SU-DHL-6 (cell line): ENCODE measurements at regions not wholly inside any gene's neighbourhood (a gene's known extent, or its start where the extent isn't known, plus 50 kb on each side); places are given as distances from the start of the nearest gene placed in this dataset.
"Not testable (repeated sequence)": the region's sequence is repeated elsewhere in the genome, so short reads cannot be mapped to it uniquely, and the experiment has no call there.

Experiments
- H2AFZ ChIP-seq: fragments of 200-600 bp; sonication (generic); 2 replicates; pipeline ENCODE4 v1.6.1; 2014; ENCODE audit warnings: low read depth, mild to moderate bottlenecking, moderate library complexity, mixed read lengths, antibody characterized with exemption, low read length; ENCODE audit not compliant: severe bottlenecking
- H3F3A ChIP-seq: fragments of 200-600 bp; shearing (Covaris generic); 2 replicates; pipeline ENCODE4 v1.6.0; 2016; ENCODE audit warnings: antibody characterized with exemption, mild to moderate bottlenecking; ENCODE audit not compliant: insufficient read depth
- H3K27ac ChIP-seq: fragments of 200-600 bp; sonication (generic); 2 replicates; pipeline ENCODE4 v1.5.1; 2016; ENCODE audit warnings: low read depth, mild to moderate bottlenecking, low read length, moderate library complexity, mixed read lengths
- H3K27me3 ChIP-seq: fragments of 200-600 bp; sonication (generic), shearing (Covaris generic); 2 replicates; pipeline ENCODE4 v1.6.0; 2014; ENCODE audit warnings: mild to moderate bottlenecking, low read length
- H3K36me3 ChIP-seq: fragments of 200-600 bp; sonication (generic); 2 replicates; pipeline ENCODE4 v1.6.1; 2014; ENCODE audit warnings: mild to moderate bottlenecking, low read length, mixed read lengths
- H3K4me2 ChIP-seq: fragments of 300-600, 200-600 bp; shearing (Covaris generic), sonication (generic); 2 replicates; pipeline ENCODE4 v1.6.0; 2014; ENCODE audit warnings: low read length, low read depth, mild to moderate bottlenecking; ENCODE audit not compliant: poor library complexity, severe bottlenecking
- H3K4me3 ChIP-seq: fragments of 200-600 bp; sonication (generic); 2 replicates; pipeline ENCODE4 v1.5.1; 2014; ENCODE audit warnings: antibody characterized with exemption, low read length, mild to moderate bottlenecking, mixed read lengths; ENCODE audit not compliant: insufficient read depth, poor library complexity, severe bottlenecking
- H3K79me2 ChIP-seq: fragments of 200-600 bp; sonication (generic); 2 replicates; pipeline ENCODE4 v1.6.1; 2014; ENCODE audit warnings: mild to moderate bottlenecking, low read length, moderate library complexity; ENCODE audit not compliant: insufficient read depth
- H3K9ac ChIP-seq: fragments of 200-600 bp; sonication (generic); 2 replicates; pipeline ENCODE4 v1.7.0; 2014; ENCODE audit warnings: mild to moderate bottlenecking, low read length
- H3K9me2 ChIP-seq: fragments of 200-600 bp; sonication (generic); replicated peaks from 2 replicates; pipeline ENCODE4 v1.6.1; 2014; ENCODE audit warnings: low read length; ENCODE audit not compliant: insufficient read depth
- H3K9me3 ChIP-seq: fragments of 200-600 bp; sonication (generic); 2 replicates; pipeline ENCODE4 v1.6.1; 2014; ENCODE audit warnings: low read length, mixed read lengths; ENCODE audit not compliant: insufficient read depth
- H4K20me1 ChIP-seq: fragments of 200-600 bp; sonication (generic); 2 replicates; pipeline ENCODE4 v1.6.1; 2014; ENCODE audit warnings: low read depth, mild to moderate bottlenecking, antibody characterized with exemption, low read length, moderate library complexity, mixed read lengths
- CTCF ChIP-seq: fragments of 200-600 bp; sonication (generic); IDR thresholded peaks from one replicate; pipeline ENCODE4 v1.5.1; 2017; ENCODE audit warnings: antibody characterized with exemption, mild to moderate bottlenecking, low read length, moderate library complexity; ENCODE audit not compliant: insufficient read depth, poor library complexity, severe bottlenecking
- EZH2phosphoT487 ChIP-seq: fragments of 200-600 bp; sonication (generic), shearing (Covaris generic); conservative IDR thresholded peaks from 2 replicates; pipeline ENCODE4 v1.6.1; 2018; ENCODE audit warnings: mild to moderate bottlenecking, antibody characterized with exemption, low read length, moderate library complexity, mixed read lengths

- no peak overlapping the region for H2AFZ ChIP-seq
- TF ChIP-seq CTCF (no peak), EZH2phosphoT487 (no peak)
- H3K9ac ChIP-seq, result no peak overlapping the region
Observed at GRCh38 chr1:228666686-228667623, 68.3 kb upstream of the RHOU start.

GRCh38 chr1:228668553-228669241 is 66.6 kb upstream of the RHOU start:
- Histone ChIP-seq H3K27ac (no peak overlapping the region), H3K9ac (no peak overlapping the region)
- TF ChIP-seq CTCF (no peak), EZH2phosphoT487 (no peak)

More at GRCh38 chr1:228666686-228667623, 68.3 kb upstream of the RHOU start:
- H3K36me3 ChIP-seq, result no peaks in the 10 kb centered on the region
- H3K79me2 ChIP-seq, result no peaks in the 10 kb centered on the region
- H3K27me3 ChIP-seq, result no peaks in the 10 kb centered on the region
- no peaks in the 10 kb centered on the region for H3K9me2 ChIP-seq
- H3K27ac ChIP-seq, result no peak overlapping the region
- H4K20me1 ChIP-seq, result no peaks in the 10 kb centered on the region
- H3K4me2 ChIP-seq, result no peak overlapping the region
- H3K4me3 ChIP-seq, result no peak overlapping the region
- H3K9me3 ChIP-seq, result no peaks in the 10 kb centered on the region
- no peaks in the 10 kb centered on the region for H3F3A ChIP-seq

GRCh38 chr1:228669242-228669585 is 66.1 kb upstream of the RHOU start:
- Histone ChIP-seq H3K4me2 (no peak overlapping the region), H3K9me3 (no peaks in the 10 kb centered on the region), H4K20me1 (no peaks in the 10 kb centered on the region), H3K79me2 (no peaks in the 10 kb centered on the region), H3F3A (no peaks in the 10 kb centered on the region), H3K27ac (no peak overlapping the region), H3K36me3 (no peaks in the 10 kb centered on the region), H2AFZ (no peak overlapping the region), H3K9me2 (no peaks in the 10 kb centered on the region), H3K9ac (no peak overlapping the region), H3K27me3 (no peaks in the 10 kb centered on the region), H3K4me3 (no peak overlapping the region)
- TF ChIP-seq EZH2phosphoT487 (no peak), CTCF (no peak)

More at GRCh38 chr1:228668553-228669241, 66.6 kb upstream of the RHOU start:
- Histone ChIP-seq H3K9me3 (no peaks in the 10 kb centered on the region), H4K20me1 (no peaks in the 10 kb centered on the region), H3K79me2 (no peaks in the 10 kb centered on the region), H3K4me3 (no peak overlapping the region), H2AFZ (no peak overlapping the region), H3K27me3 (no peaks in the 10 kb centered on the region), H3K4me2 (no peak overlapping the region), H3K36me3 (no peaks in the 10 kb centered on the region), H3K9me2 (no peaks in the 10 kb centered on the region), H3F3A (no peaks in the 10 kb centered on the region)

- not testable (repeated sequence) for H3K36me3 ChIP-seq, H3K79me2 ChIP-seq, H3K4me3 ChIP-seq, H4K20me1 ChIP-seq, H3K9me3 ChIP-seq, H3K4me2 ChIP-seq, H3K27ac ChIP-seq, H3F3A ChIP-seq, H3K9me2 ChIP-seq, H3K9ac ChIP-seq, H2AFZ ChIP-seq, H3K27me3 ChIP-seq
Observed at GRCh38 chr1:228681076-228681565, 54.2 kb upstream of the RHOU start.
